GM19452 (cell line): ENCODE measurements at regions not wholly inside any gene's neighbourhood (a gene's known extent, or its start where the extent isn't known, plus 50 kb on each side); places are given as distances from the start of the nearest gene placed in this dataset.

Source experiments
- ATAC-seq: cut with Tn5 transposase; IDR thresholded peaks from one replicate; pipeline ENCODE4 v1.9.1; 2021; ENCODE audit not compliant: unreplicated experiment

DNA sequence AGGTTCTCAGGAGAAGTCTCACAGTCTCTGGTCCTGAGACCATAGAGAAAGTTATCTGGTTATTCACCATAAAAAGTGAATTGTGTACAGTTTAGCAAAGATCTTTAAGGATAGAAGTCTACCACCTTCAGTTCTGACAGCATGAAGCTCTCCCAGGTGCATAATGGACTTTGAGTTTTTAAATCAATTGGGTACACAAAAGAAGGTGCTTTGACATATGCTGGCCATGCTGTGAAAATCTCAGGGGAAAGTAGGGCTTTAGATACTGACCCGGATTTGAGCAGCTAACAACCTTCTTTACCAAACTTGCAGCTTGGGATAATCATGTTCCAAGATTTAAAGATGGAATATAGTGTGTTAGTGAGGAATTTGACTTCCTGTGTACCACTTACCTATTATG lies 264.2 kb downstream of the ZSWIM6 start:
- no peak for ATAC-seq

DNA sequence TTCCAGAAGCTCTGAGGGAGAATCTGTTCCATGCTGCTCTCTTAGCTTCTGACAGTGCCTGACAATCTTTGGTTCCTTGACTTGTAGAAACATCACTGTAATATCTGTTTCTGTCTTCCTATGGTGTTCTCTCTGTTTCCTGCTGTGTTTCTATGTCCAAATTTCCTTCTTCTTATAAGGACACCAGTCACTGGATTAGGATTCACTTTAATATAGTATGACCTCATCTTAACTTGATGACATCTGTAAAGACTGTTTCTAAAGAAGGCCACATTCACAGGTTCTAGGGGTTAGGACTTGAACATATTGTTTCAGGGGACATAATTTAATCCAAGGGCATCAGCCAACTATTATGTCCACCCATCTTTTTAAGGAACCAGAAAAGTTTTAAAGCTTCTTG lies 265.6 kb downstream of the ZSWIM6 start:
- no peak for ATAC-seq

DNA sequence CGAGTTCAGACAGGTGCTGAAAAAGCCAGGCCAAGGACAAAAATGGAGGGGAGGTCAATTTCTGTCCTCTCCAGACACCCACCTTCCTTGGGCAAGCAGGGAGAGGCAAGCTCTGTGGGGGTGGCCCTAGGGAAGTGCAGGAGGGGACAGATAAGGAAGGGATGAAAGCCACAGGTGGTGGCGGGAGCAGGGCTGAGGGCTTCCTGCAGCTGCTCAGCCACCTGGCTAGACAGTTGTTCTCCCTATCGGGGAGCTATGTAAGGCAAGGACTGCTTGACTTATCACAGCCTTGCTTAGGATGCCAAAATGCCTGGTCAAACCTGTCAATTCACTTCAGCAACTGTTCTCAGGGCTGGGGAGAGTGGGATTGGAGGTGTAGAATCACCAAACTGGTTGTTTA lies 266.1 kb downstream of the ZSWIM6 start:
- no peak for ATAC-seq

DNA sequence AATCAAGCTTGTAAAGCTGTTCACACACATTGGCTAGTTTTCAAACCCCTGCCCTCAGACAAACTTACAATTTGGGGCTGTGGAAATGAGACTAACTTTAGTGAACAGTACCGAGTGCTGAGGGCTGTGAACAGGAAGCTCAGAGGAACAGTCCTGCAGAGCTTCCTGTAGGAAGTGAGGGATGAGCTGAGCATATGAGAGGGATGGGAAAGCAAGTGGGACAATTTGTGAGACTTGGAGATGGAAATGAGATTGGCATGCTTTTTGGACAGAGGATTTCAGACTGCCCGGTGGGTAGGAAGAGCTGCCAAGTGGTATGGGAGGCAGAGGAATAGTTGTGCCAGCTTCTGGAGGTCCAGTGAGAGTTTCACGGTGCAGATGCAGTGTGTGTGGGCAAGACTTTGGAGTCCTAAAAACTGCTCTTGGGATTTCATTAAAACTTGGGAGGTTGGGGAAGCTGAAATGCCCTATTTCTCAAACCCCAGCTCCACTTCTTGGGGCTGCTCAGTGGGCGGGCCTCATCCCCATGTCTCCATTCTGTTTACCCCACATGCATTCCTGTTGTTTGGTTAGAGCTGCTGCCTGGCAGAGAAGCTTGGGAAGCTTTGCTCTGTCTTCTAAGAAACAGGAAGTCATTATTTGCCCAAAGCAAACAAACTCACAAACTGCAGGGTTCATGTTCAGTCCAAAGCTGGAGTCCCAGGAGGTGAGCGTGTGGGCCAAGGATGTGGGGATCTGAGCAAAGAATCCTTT lies 267.5 kb downstream of the ZSWIM6 start:
- ATAC-seq = no peak

DNA sequence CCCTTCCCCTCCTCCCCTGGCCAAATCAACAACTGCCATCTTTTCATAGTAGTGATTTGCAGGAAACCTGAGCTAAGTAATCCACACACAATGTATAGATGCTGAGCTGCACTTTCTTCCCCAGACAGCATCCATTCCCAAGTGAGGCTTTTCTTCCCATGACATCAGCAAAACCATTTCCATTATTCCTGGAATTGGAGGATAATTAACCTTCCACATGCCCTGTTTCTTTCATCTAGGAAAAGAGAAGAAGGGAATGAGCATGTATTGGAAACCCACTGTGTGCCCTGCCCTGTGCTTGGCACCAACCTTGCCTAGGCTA lies 268.0 kb downstream of the ZSWIM6 start:
- no peak for ATAC-seq

DNA sequence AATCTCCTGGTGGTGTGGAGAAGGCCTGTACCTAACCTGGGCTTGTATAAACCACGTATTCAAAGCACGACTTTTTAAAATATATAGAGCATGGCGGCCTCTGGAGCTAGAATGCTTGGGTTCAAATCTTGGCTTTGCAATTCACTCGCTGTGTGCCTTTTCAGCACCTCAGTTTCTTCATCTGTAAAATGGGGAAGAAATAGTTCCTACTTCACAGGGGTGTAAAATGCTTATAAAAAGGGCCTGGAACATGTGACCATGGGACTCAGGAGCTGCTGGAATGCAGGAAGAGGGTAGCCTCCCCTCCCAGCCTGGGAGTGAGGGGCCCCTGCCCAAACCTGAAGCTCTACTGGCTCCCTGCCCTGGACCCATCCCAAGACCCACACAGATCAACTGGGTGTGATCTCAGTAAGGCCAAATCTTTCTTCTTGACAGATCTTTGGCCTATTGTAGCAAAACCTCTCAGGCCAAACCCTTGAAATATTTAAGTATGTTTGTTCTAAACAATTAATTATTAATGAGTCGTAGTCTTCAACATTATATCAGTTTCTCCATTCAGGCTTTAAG lies 269.0 kb downstream of the ZSWIM6 start:
- no peak for ATAC-seq

DNA sequence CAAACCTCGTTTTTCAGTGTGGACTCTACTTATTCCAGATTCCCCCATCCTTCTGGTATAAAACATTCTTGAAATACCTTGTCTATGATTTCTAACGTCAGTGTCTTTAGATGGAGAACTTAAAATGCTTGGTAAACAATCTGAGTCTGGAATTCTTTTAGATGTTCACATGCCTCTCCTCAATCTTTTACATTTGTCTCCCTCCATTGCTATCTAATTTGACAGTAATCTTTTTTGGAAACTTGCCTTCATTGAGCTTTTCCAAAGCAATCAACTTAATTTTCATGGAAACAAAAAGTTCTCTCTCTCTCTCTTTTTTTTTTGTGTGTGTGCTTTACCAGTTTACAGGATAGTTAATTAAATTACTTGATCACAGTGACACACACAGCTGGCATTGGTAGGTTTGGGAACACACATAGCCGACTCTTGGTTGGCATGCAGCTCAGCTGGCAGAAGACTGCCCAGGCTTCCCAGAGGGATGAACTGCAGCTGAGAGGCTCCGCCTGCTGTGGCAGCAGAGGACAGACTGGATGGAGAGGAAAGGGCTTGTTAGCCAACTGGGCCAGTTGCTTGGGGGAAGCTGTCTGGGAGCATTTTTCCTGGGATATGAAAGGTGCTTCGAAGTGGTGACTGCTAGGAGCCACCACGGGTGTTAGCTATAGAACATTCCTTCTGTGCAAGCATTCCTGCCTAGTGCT lies 271.3 kb downstream of the ZSWIM6 start:
- ATAC-seq = no peak

DNA sequence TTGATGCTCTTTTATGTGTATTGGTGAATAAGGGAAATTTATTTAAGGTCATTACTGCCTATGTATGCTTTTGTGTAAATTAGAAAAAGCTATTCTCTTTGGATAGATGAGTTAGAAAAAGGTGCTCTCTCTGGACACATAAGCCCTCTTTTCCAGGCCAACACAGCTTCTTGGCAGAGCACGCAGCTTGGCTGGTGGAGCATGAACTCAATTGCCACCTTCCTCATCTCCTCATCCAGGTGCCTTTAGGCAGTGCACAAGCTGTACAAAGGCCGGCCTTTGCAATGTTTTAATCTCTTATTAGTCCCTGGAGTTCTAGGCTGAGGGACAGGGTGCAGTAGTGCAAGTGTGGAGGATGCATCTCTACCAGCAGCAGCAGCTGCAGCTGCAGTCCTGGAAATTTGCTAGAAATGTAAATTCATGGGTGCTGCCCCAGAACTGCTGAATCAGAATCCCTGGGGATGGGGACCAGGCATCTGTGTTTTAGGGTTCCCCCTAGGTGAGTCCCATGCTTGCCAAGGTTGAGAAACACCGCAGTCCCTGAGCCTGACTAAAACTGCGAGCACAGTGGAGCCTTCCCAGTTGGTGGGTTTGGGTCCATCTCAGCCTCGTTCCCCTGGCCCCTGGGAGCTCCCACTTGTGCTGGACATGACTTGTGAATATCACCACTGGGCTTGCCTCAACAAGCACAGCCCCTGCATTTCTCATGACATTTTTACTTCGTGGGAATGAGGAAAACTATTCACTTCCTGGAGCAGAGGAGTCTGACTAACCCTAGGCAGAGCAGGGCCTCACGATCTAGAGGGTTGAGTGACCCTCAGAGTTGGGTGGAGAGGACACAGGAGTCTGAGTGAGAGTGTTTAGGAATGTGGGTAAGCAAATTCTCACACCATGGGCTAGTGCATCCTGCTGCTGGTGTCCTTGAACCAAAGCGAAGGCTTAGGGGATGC lies 272.3 kb downstream of the ZSWIM6 start:
- no peak for ATAC-seq

DNA sequence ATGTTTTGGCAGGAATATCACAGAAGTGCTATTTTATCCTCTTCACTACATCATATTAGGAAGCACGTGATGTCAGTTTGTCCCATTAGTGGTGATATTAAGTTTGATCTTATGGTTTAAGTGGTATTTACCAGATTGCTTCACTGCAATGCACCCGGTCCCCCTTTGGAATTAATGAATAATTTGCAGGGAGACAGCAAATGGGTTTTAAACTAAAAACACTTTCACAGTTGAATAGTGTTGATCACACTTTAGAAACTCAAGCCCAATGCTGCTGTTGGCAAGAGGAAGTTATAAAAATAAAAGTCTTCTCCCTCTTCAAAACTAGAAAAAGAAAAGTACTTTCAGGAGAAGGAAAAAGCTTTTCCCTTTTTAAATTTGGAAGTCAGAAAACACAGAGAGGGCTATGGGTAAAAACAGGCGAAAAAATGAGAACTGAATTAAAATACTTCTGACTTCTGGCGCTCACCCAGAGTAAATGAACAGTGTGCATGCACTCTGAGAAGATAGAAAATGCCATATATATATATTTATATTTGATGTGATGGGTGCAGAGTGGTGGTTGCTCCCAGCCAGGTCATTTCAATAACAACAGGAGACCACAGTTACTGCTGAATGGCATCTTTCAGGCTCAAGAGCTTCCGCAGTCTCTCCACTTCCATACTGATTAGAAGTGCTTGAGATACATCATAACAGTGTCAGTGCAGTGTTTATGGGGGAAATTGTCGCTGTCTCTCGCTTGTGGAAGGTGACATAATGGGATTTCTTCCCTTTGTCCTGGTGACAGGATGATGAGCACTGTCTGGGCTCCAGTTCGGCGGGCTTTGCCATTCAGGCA lies 278.0 kb downstream of the ZSWIM6 start:
- ATAC-seq = no peak

DNA sequence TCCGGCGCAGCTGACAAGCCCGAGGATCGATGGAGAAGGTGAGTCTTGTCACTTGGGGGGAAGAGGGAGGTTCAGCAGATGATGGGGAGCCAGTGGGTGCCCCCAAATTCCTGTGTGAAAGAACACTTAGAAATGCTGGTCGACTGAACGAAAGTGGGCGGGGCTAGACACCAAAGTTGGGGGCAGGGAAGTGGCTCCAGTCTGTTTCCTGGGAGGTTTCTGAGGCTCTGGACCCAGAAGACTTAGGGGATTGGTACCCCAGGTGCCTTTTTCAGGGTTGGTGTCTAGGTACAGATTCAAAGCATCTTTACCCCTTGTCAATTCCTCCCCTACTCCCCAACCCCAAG lies 278.6 kb downstream of the ZSWIM6 start:
- no peak for ATAC-seq

DNA sequence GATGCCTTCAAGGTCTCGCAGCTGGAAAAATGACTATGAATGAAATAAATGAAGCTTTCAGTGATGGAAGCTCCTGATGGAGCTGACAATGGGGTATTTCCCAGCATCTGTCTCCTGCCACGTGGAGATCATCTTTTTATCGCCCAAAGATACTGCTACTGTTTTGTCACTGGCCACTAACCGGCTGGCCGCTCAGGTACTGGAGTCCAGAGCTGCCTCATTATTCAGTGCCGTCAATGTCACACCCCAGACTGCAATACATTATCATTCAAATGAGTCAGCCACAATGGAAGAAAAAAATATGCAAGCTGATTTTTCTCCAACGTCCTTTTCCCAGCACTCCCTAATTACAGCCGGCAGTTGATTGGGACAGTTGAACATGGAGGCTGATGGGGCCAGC lies 280.4 kb downstream of the ZSWIM6 start:
- ATAC-seq = no peak

DNA sequence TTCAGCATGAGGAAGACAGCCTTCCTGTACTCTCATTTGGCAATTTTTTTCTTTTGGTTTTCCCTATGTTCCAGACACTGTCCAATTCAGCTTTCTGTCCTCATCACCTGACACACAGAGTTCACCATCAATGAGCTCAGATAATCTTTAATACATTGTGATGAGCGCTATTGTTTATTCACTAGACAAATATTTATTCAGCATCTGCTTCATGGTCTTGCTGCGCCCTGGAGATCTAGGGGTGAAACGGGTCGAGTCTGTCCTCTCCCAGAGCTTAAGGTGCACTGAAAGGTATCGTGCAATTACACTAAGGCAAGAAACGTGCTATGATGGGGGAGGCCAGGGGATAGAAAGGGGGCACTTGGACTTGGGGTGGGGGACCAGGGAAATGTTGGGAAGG lies 281.6 kb downstream of the ZSWIM6 start:
- no peak for ATAC-seq

DNA sequence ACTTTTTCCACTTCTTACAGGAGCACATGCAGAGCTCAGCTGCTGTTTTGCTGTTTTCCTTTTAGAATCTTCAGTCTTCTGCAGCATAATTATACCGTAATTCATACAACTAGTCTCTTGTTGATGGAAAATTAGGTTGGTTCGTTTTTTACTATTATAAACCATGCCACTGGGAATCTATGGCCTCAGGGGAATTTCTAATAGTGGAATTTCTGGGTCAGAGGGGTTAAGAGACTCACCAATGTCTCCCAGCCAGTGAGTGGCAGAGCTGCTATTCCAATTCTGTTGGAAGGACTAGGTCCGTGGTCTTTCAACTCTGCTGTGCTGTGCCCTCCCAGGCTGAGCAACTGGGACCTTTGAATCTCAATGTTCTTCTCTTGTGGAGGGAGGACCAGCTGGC lies 282.5 kb downstream of the ZSWIM6 start:
- no peak for ATAC-seq

DNA sequence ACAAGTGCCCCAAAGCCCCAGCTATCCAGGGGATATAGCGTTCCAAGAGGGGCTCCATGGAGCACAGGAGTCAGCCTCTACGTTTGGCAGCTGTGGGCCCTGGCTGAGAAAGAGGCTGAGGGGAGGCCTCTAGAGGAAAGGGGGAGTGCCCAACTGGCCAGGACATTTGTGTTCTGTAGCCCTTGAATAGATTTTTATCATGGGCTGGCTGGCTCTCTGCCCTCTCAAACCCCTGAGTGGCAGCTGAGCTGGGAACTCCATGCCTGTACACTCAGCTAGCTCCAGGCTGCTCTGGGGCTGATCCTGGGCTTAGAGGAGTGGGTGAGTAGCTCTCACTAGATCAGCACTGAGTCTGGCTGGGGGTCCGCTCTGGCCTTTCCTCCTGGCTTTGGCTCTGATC lies 285.0 kb downstream of the ZSWIM6 start:
- ATAC-seq = no peak

DNA sequence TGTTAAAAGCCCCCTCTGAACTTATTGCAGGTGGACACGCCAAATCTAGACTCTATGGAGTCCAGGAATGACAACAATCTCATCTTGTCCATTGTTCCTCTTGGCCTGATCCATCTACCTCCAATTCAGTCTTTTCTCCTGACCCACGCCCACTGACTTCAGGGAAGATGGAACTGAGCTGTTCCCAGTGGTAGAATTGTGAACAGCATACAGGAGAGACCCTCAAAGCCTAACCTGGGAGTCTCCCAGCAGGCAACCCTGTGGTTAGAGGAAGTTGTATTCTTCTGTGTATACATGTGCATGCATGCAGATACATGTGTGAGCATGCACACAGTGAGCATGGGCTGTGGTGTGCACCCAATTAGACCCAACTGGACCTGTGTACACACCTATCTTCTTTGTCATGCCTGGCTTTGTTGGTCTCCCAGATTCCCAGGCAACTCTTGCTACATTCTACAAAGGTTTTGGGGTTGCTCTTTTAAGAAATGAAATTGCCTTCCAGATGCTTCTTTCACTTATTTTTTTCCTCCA lies 286.0 kb downstream of the ZSWIM6 start:
- ATAC-seq = no peak

DNA sequence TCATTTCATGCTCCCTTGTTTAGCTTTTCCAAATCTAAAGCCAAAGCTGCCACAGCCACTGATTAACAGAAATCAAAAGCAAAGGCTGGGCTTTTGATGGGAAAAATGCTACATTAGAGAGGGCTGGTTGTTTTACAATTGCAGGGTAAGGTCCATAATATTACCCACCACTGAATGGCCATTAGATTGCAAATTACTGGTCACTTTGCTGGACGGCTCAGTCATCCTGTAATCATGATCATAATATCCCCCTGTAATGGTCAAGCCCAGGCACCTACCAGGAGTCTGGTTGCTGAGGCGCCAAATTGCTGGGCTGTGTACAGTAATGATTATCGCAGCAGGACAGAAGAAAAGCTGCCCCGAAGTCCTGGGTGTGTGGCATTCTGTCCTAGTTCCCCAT lies 286.5 kb downstream of the ZSWIM6 start:
- ATAC-seq = no peak

DNA sequence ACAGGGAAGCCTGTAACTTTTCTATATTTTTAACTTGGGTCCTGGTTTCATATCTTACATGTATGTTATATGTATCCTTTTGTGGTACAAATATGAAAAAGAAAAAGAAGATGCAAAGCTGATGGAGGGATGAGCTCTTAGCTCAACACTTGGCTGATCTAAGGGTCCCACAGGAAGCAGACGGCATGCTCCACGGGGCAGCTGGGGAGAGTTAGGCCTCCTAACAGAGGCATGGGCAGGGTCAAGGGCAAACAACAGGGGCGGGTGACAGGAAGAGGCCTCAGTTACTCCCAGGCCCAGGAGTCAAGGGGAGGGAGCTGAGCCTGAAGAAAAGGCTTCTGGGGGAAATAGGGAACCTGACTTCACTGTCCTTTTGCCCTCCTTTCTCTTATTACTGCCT lies 287.2 kb downstream of the ZSWIM6 start:
- ATAC-seq = no peak

DNA sequence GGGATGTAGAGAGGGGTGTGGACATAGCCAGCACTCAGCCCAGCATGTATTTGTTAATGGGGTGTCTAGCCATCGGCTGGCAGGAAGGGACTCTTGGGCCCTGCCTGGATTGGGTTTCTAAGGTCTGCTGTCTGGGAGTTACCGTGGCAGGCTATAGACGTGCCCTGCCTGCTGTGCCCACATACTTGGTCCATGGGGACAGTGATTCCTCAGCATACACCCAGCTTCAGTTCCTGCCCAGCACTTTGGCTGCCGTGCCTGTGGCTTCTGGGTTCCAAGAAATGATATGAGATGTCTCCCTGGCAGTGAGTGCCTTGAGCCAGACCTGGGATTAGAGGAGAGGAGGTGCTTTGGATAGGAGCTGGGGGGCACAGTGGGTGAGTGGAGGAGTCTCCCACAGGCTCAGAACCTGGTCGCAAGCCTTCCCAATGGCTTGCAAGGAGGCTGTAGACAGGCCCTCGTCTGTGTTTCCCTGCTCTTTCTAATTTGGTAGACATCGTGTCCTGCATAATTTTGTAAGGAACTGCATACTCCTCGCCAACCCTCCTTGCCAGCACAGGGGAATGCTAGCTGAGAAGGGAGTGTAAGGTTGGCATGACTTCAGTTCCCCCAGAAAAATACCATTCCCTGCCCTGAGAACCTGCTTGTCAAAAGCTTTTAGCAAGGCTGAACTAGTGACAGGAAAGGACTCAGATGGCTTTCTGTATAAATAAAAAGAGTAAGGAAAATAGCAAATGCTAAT lies 287.9 kb downstream of the ZSWIM6 start:
- ATAC-seq = no peak

DNA sequence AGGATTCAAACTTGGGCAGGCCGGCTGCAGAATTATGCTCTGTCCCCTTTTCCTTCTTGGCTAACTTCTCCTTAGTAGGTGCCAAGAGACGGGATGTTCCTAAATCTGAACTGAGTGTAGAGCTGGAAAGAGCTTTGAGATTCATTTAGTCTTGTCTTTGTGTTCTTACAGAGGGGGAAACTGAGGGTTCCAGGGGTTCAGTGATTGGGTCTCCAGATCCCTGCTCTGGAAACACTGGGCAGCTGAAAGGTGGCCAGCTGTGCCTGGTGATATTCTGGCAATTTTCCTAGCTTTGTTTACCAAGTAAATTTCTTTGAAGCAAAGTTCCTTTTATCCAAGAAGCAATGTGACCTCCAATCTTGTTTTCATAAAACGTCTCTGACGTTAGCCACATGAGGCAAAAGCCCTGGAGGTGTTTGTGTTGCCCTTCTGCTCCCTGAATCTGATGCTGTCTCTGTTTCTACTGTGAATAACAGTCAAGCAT lies 288.7 kb downstream of the ZSWIM6 start:
- no peak for ATAC-seq

DNA sequence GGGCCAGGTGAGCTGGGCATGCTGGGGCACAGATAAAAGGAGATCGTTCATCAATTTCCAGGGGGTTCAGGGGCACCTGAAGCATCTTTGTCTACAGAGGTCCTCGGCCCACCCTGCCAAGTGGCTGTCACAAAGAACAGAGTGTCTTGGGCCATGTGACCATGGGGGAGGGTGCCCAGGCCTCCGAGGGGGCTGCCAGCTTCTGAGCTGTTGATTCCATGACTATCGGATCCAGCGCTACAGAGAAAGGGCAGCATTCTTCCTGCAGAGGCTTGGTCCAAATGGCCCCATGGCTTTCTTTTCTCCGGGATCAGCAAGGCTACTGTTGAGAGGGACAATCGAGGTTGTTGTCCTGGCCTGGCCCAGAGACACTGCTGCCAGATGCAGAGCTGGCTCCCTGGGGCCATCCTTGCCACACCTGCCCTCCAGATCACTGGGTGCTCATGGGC lies 289.2 kb downstream of the ZSWIM6 start:
- no peak for ATAC-seq
